ENCODE measurements at regions not wholly inside any gene's neighbourhood (a gene's known extent, or its start where the extent isn't known, plus 50 kb on each side); places are given as distances from the start of the nearest gene placed in this dataset.

- TF ChIP-seq CTCF (IDR thresholded peaks at IDR 0.05 in 8 of 11, conservative IDR thresholded peaks at IDR 0.05 in 3 of 11) (no peak), POLR2A (IDR thresholded peaks at IDR 0.05) (no peak), POLR2AphosphoS5 (IDR thresholded peaks at IDR 0.05) (no peak)
These were observed 132.3 kb upstream of the EPHA4 start for GRCh38 chr2:221704442-221704841.
